HEK293 (cell line): ENCODE measurements at regions not wholly inside any gene's neighbourhood (a gene's known extent, or its start where the extent isn't known, plus 50 kb on each side); places are given as distances from the start of the nearest gene placed in this dataset.
"Not testable (repeated sequence)": the region's sequence is repeated elsewhere in the genome, so short reads cannot be mapped to it uniquely, and the experiment has no call there.

ENCODE experiments used
- CTCF ChIA-PET: fragments of 350-600 bp; formaldehyde crosslinking; extraction: SDS; loops from one replicate; lab custom pipeline; 2021; ENCODE audit warnings: antibody characterized with exemption; lab: Yijun Ruan, JAX
- POLR2A ChIA-PET: fragments of 300-600 bp; formaldehyde crosslinking; extraction: SDS; loops from one replicate; lab custom pipeline; 2020; ENCODE audit warnings: antibody characterized with exemption, inconsistent platforms; lab: Yijun Ruan, JAX
- H3K27ac ChIP-seq: fragments of 200-500 bp; sonication (Bioruptor generic); 2 replicates; pipeline ENCODE4 v1.5.1; 2014; ENCODE audit warnings: low read depth, low read length, control low read depth, inconsistent platforms; ENCODE audit errors: extremely low read depth
- H3K36me3 ChIP-seq, 2 experiments: fragments of 200-500 bp in 1 of 2; sonication (Bioruptor generic) in 1 of 2; 1 replicate in 1 of 2; 2 replicates in 1 of 2; pipeline ENCODE4 v1.5.1; 2014 to 2017; ENCODE audit warnings: inconsistent platforms in 2 of 2, low read length in 2 of 2; ENCODE audit not compliant: control insufficient read depth in 2 of 2, insufficient read depth in 1 of 2
- H3K4me1 ChIP-seq: fragments of 200-500 bp; sonication (Bioruptor generic); 2 replicates; pipeline ENCODE4 v1.5.1; 2014; ENCODE audit warnings: mild to moderate bottlenecking, low read length, inconsistent platforms; ENCODE audit not compliant: control insufficient read depth, insufficient read depth
- H3K4me3 ChIP-seq: 2 replicates; pipeline ENCODE4 v1.5.1; 2011; ENCODE audit warnings: low read depth, mild to moderate bottlenecking, control low read depth, low read length, moderate library complexity
- H3K9me3 ChIP-seq: fragments of 200-500 bp; sonication (Bioruptor generic); 2 replicates; pipeline ENCODE4 v1.5.1; 2014; ENCODE audit warnings: low read depth, low read length, inconsistent platforms; ENCODE audit not compliant: control insufficient read depth, insufficient read depth
- IKZF3 ChIP-seq: fragments of 450-650 bp; IDR thresholded peaks from 2 replicates; pipeline ENCODE4 v1.5.0; 2018; ENCODE audit warnings: missing biosample characterization, mild to moderate bottlenecking, missing genetic modification characterization, moderate library complexity
- MYNN ChIP-seq: fragments of 450-650 bp; formaldehyde crosslinking; IDR thresholded peaks from 2 replicates; pipeline ENCODE4 v1.5.1; 2016; ENCODE audit warnings: missing biosample characterization, missing genetic modification characterization, borderline replicate concordance
- PRDM6 ChIP-seq: fragments of 450-650 bp; formaldehyde crosslinking; IDR thresholded peaks from 2 replicates; pipeline ENCODE4 v1.5.1; 2017; ENCODE audit warnings: missing biosample characterization, missing genetic modification characterization
- SCRT1 ChIP-seq: fragments of 450-650 bp; formaldehyde crosslinking; IDR thresholded peaks from 2 replicates; pipeline ENCODE4 v1.5.1; 2016; ENCODE audit warnings: missing biosample characterization, missing genetic modification characterization, borderline replicate concordance
- TRIM28 ChIP-seq: IDR thresholded peaks from 2 replicates; pipeline ENCODE4 v1.6.1; 2011; ENCODE audit warnings: low read length, control low read depth, borderline replicate concordance
- ZBTB17 ChIP-seq: fragments of 450-650 bp; formaldehyde crosslinking; IDR thresholded peaks from 2 replicates; pipeline ENCODE4 v1.5.1; 2016; ENCODE audit warnings: missing biosample characterization, missing genetic modification characterization
- ZBTB8A ChIP-seq: fragments of 450-650 bp; formaldehyde crosslinking; IDR thresholded peaks from 2 replicates; pipeline ENCODE4 v1.5.1; 2016; ENCODE audit warnings: missing biosample characterization, missing genetic modification characterization
- ZFHX2 ChIP-seq: fragments of 450-650 bp; formaldehyde crosslinking; conservative IDR thresholded peaks from 2 replicates; pipeline ENCODE4 v1.5.1; 2016; ENCODE audit warnings: missing biosample characterization, missing genetic modification characterization
- ZNF174 ChIP-seq: fragments of 450-650 bp; formaldehyde crosslinking; IDR thresholded peaks from 2 replicates; pipeline ENCODE4 v1.5.0; 2017; ENCODE audit warnings: missing biosample characterization, mild to moderate bottlenecking, missing genetic modification characterization
- ZNF266 ChIP-seq: fragments of 450-650 bp; formaldehyde crosslinking; IDR thresholded peaks from 2 replicates; pipeline ENCODE4 v1.5.1; 2016; ENCODE audit warnings: missing biosample characterization, missing genetic modification characterization, low read depth
- ZNF335 ChIP-seq: fragments of 450-650 bp; formaldehyde crosslinking; conservative IDR thresholded peaks from 2 replicates; pipeline ENCODE4 v1.5.1; 2016; ENCODE audit warnings: missing biosample characterization, missing genetic modification characterization
- ZNF473 ChIP-seq: fragments of 450-650 bp; formaldehyde crosslinking; IDR thresholded peaks from 2 replicates; pipeline ENCODE4 v1.5.1; 2017; ENCODE audit warnings: missing biosample characterization, missing genetic modification characterization
- ZNF510 ChIP-seq: fragments of 450-650 bp; formaldehyde crosslinking; IDR thresholded peaks from 2 replicates; pipeline ENCODE4 v1.5.1; 2018; ENCODE audit warnings: mild to moderate bottlenecking, missing genetic modification characterization, missing biosample characterization; ENCODE audit not compliant: insufficient replicate concordance
- ZNF561 ChIP-seq: fragments of 450-650 bp; IDR thresholded peaks from 2 replicates; pipeline ENCODE4 v1.5.1; 2018; ENCODE audit warnings: missing biosample characterization, missing genetic modification characterization, borderline replicate concordance
- ZNF658 ChIP-seq: fragments of 450-650 bp; formaldehyde crosslinking; IDR thresholded peaks from 2 replicates; pipeline ENCODE4; 2016; ENCODE audit warnings: missing biosample characterization, missing genetic modification characterization
- ZNF670 ChIP-seq: fragments of 450-650 bp; formaldehyde crosslinking; IDR thresholded peaks from 2 replicates; pipeline ENCODE4 v1.5.1; 2016; ENCODE audit warnings: missing biosample characterization, missing genetic modification characterization, low read depth
- ZNF777 ChIP-seq: fragments of 450-650 bp; formaldehyde crosslinking; IDR thresholded peaks from 2 replicates; pipeline ENCODE4 v1.5.1; 2017; ENCODE audit warnings: missing biosample characterization, missing genetic modification characterization, borderline replicate concordance
- TF ChIP-seq, protein P1 (sequence below): fragments of 450-650 bp; formaldehyde crosslinking; IDR thresholded peaks from 2 replicates; pipeline ENCODE4; 2016; ENCODE audit warnings: missing biosample characterization, missing genetic modification characterization
- TF ChIP-seq, protein P2 (sequence below): fragments of 450-650 bp; formaldehyde crosslinking; IDR thresholded peaks from 2 replicates; pipeline ENCODE4 v1.5.1; 2016; ENCODE audit warnings: missing biosample characterization, missing genetic modification characterization
- TF ChIP-seq, protein P3 (sequence below): fragments of 450-650 bp; formaldehyde crosslinking; IDR thresholded peaks from 2 replicates; pipeline ENCODE4 v1.5.1; 2016; ENCODE audit warnings: missing biosample characterization, missing genetic modification characterization, borderline replicate concordance

DNA sequence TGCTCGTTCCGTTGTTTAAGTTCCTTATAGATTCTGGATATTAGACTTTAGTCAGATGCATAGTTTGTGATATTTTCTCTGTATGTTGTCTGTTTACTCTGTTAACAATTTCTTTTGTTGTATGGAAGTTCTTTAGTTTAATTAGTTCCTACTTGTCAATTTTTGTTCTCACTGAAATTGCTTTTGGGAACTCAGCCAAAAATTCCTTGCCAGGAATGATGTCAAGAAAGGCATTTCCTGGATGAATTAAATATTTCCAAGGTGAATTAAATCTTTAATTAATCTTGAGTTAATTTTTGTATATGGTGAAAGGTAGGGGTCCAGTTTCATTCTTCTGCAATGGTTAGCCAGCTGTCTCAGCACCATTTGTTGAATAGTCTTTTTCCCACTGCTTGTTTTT lies 406.2 kb upstream of the NOX3 start:
- Histone ChIP-seq H3K9me3 (no peaks in the 10 kb centered on the region), H3K4me3 (no peak overlapping the region), H3K4me1 (no peaks in the 10 kb centered on the region), H3K36me3 (no peaks in the 10 kb centered on the region), H3K27ac (no peak overlapping the region)
- POLR2A ChIA-PET, result no interaction called here
- CTCF ChIA-PET, result no interaction called here
- TF ChIP-seq ZNF561 (tag by site-specific recombination) (no peak), ZNF658 (tag by site-specific recombination) (no peak), ZNF777 (no peak), ZBTB8A (tag by site-specific recombination) (no peak), ZNF335 (tag by site-specific recombination) (no peak), ZNF266 (tag by site-specific recombination) (no peak), IKZF3 (tag by site-specific recombination) (no peak), ZFHX2 (no peak), PRDM6 (tag by site-specific recombination) (no peak), ZNF510 (no peak), ZNF174 (no peak), SCRT1 (no peak), ZNF670 (tag by site-specific recombination) (no peak), ZBTB17 (tag by site-specific recombination) (no peak), MYNN (tag by site-specific recombination) (no peak), TRIM28 (no peak), ZNF473 (tag by site-specific recombination) (no peak)
- TF ChIP-seq, protein P1, sequence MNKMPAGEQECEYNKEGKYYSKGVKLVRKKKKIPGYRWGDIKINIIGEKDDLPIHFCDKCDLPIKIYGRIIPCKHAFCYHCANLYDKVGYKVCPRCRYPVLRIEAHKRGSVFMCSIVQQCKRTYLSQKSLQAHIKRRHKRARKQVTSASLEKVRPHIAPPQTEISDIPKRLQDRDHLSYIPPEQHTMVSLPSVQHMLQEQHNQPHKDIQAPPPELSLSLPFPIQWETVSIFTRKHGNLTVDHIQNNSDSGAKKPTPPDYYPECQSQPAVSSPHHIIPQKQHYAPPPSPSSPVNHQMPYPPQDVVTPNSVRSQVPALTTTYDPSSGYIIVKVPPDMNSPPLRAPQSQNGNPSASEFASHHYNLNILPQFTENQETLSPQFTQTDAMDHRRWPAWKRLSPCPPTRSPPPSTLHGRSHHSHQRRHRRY (tag by site-specific recombination), result no peak
- TF ChIP-seq, protein P2, sequence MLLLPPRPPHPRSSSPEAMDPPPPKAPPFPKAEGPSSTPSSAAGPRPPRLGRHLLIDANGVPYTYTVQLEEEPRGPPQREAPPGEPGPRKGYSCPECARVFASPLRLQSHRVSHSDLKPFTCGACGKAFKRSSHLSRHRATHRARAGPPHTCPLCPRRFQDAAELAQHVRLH (tag by site-specific recombination), result no peak
- TF ChIP-seq, protein P3, sequence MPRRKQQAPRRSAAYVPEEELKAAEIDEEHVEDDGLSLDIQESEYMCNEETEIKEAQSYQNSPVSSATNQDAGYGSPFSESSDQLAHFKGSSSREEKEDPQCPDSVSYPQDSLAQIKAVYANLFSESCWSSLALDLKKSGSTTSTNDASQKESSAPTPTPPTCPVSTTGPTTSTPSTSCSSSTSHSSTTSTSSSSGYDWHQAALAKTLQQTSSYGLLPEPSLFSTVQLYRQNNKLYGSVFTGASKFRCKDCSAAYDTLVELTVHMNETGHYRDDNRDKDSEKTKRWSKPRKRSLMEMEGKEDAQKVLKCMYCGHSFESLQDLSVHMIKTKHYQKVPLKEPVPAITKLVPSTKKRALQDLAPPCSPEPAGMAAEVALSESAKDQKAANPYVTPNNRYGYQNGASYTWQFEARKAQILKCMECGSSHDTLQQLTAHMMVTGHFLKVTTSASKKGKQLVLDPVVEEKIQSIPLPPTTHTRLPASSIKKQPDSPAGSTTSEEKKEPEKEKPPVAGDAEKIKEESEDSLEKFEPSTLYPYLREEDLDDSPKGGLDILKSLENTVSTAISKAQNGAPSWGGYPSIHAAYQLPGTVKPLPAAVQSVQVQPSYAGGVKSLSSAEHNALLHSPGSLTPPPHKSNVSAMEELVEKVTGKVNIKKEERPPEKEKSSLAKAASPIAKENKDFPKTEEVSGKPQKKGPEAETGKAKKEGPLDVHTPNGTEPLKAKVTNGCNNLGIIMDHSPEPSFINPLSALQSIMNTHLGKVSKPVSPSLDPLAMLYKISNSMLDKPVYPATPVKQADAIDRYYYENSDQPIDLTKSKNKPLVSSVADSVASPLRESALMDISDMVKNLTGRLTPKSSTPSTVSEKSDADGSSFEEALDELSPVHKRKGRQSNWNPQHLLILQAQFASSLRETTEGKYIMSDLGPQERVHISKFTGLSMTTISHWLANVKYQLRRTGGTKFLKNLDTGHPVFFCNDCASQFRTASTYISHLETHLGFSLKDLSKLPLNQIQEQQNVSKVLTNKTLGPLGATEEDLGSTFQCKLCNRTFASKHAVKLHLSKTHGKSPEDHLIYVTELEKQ (tag by site-specific recombination), result no peak

GRCh38 chr6:155858906-155859305 lies 403.3 kb upstream of the NOX3 start:
- H3K4me3 ChIP-seq, H3K4me1 ChIP-seq, POLR2A ChIA-PET, H3K27ac ChIP-seq, H3K9me3 ChIP-seq, H3K36me3 ChIP-seq: not testable (repeated sequence)
- CTCF ChIA-PET, result interaction anchor here (0.6 to 0.7 kb wide), 2 partner anchors 16 to 17 kb away, joined by 5 to 8 read pairs; no protein-coding TSS in a partner anchor
